ENCODE measurements at regions not wholly inside any gene's neighbourhood (a gene's known extent, or its start where the extent isn't known, plus 50 kb on each side); places are given as distances from the start of the nearest gene placed in this dataset.

DNA sequence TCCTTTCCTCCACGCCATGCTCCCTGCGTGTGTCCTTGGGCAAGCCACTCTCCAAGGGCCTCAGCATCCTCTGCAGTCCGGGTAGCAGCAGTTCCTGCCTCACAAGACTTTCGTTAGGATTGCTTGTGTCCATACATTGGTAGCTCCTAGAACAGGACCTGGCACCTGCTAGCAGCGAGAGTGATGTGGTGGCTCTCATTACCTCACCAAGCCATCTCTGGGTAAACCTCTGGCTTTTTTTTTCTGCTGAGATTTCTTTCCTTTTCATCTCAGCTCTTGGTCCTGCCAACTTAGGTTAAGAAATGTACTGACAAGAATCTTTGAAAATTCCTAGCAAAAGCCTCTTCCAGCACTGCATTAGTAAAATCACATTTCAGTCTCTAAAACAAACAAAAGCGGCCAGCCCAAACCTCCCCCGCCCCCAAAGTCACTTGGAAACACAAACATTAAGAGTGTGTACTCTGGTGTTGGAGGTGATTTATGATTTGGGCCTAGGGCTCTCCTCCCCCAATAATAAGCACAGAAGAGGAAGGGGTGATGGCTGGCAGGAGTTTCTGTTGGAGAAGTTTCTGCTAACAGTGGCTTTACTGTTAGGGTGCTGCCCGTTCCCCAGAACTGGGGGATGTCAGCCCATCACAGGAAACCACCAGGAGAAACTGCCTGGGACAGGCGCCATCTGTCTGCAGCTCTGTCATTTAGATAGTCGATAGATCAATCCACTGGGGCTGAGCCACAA, 199.2 kb downstream of the CD83 start:
- WGBS, 5 donors: 20 to 41% (median 38%) methylated on average over 9 to 10 of the region's 10 CpGs
- intact Hi-C loops (cut with DNase I; ENCODE audit: low total_unique reads): no loop called here
- H3K9me3 ChIP-seq: no peaks in the 10 kb centered on the region
- H3K27me3 ChIP-seq: no peaks in the 10 kb centered on the region
- DNase-seq: peak; percentile 61 to 74
- no peak for TF ChIP-seq POLR2A (IDR thresholded peaks at IDR 0.05)
- H3K4me1 ChIP-seq: peaks cover 0 to 23% (median 13%) of the 10 kb centered on the region in 4 donors
- peak overlapping the region in 3 of 5 donors; percentile 3 to 41 (median 11) for H3K27ac ChIP-seq
- no peaks in the 10 kb centered on the region for H3K36me3 ChIP-seq
- no peak overlapping the region for H3K4me3 ChIP-seq

DNA sequence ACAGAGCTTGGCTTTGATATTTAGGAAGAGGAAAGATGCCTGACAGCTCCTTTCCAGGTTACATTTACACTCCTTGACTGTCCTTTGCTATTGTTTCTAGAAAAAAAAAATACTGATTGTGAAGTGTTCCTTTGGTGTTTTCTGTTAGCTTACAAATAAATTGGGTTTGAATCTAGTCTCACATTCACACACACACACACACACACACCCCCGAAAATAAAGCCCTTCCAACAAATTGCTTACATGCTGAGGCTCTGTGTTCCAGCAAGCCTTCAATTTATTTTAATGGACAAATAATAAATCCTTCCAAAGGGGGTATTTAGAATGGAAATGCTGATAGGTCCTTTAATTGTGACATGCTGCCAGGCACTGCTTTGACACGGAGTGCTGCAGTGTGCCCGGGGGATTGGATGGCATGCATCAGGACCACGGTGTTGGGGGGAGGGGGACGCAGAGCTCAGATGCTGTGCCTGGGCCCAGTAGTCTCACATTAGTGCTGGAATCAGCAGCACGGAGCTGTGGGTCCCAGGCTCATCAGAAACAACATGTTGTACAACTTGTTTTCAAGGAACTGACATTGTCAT, 199.9 kb downstream of the CD83 start:
- Histone ChIP-seq H3K27me3 (no peaks in the 10 kb centered on the region), H3K4me3 (no peak overlapping the region), H3K27ac (no peak overlapping the region), H3K36me3 (no peaks in the 10 kb centered on the region), H3K4me1 (peaks cover 0 to 23% (median 13%) of the 10 kb centered on the region in 4 donors), H3K9me3 (no peaks in the 10 kb centered on the region)
- intact Hi-C loops (cut with DNase I; ENCODE audit: low total_unique reads): no loop called here
- 60 to 72% (median 63%) methylated on average over 6 of the region's 6 CpGs for WGBS, 5 donors
- TF ChIP-seq EP300 (IDR thresholded peaks at IDR 0.05): no peak
- TF ChIP-seq, protein P1, sequence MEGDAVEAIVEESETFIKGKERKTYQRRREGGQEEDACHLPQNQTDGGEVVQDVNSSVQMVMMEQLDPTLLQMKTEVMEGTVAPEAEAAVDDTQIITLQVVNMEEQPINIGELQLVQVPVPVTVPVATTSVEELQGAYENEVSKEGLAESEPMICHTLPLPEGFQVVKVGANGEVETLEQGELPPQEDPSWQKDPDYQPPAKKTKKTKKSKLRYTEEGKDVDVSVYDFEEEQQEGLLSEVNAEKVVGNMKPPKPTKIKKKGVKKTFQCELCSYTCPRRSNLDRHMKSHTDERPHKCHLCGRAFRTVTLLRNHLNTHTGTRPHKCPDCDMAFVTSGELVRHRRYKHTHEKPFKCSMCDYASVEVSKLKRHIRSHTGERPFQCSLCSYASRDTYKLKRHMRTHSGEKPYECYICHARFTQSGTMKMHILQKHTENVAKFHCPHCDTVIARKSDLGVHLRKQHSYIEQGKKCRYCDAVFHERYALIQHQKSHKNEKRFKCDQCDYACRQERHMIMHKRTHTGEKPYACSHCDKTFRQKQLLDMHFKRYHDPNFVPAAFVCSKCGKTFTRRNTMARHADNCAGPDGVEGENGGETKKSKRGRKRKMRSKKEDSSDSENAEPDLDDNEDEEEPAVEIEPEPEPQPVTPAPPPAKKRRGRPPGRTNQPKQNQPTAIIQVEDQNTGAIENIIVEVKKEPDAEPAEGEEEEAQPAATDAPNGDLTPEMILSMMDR (IDR thresholded peaks at IDR 0.05): no peak
- TF ChIP-seq POLR2A (IDR thresholded peaks at IDR 0.05): no peak
- no peak for TF ChIP-seq POLR2AphosphoS5 (IDR thresholded peaks at IDR 0.05)
- no peak for DNase-seq

DNA sequence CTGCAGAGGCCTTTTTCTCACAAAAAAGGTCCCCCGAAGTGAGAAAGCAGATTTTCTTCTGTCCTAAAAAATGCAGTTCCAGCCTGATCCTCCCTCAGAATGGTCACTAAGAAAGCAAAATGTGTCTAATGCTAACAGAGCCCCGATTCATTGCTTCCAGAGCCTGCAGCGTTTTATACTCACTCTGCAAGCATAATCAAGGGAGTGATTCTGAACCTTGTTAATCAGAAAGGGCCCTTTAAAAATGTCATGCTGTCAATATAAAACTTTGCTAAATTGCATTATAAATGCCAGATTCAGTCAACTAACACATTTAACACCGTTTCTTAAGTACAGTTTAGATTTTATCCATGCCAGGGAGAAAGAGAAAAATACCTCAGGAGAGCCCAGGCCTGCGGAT, 202.8 kb downstream of the CD83 start:
- no peak overlapping the region for H3K27ac ChIP-seq
- H3K4me3 ChIP-seq: no peak overlapping the region
- H3K4me1 ChIP-seq: peaks cover 0 to 23% (median 13%) of the 10 kb centered on the region in 4 donors
- TF ChIP-seq POLR2A (IDR thresholded peaks at IDR 0.05): no peak
- TF ChIP-seq EP300 (IDR thresholded peaks at IDR 0.05): no peak
- TF ChIP-seq, protein P1 (IDR thresholded peaks at IDR 0.05): no peak
- no peak for TF ChIP-seq POLR2AphosphoS5 (IDR thresholded peaks at IDR 0.05)
- H3K27me3 ChIP-seq: no peaks in the 10 kb centered on the region
- intact Hi-C loops (cut with DNase I; ENCODE audit: low total_unique reads): no loop called here
- 85 to 89% (median 86%) methylated on average over 5 of the region's 5 CpGs for WGBS, 5 donors
- H3K9me3 ChIP-seq: no peaks in the 10 kb centered on the region
- no peak for DNase-seq
- no peaks in the 10 kb centered on the region for H3K36me3 ChIP-seq

DNA sequence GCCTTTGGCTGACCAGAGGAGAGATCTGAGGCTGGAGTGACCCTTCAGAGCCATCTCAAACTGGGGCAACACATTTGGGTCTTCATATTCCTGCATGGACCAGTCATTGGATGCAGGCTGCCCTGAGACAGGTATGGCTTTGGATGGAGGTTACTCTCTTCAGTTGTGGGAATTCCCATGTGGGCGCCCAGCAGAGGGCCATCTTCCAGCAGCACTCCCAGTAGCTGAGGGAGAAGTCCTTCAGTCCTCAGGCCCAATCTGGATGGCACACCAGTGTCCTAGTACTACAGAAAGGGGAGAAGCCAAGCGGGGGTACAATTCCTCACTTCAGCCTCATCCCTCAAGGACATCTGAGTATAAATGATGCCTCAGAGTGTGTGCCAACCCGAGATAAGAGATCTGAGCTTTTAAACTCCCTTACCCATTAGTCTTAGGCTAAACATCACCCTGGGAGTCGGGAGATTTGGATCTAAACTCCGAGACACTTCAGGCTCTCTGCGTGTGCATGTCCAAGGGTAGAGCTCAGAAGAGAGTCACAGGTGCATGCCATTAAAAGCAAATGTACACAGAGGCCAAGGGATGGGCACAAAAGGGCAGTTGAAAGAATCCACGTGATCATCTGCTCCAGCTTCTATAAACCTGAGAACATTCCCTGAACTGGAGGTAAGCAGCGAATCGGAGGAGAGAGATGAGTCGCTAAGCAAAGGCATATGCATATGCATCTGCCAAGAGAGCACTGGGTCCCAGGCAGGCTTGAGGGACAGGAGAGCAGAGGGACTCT, 204.6 kb downstream of the CD83 start:
- Histone ChIP-seq H3K27me3 (no peaks in the 10 kb centered on the region), H3K27ac (no peak overlapping the region), H3K4me3 (no peak overlapping the region), H3K9me3 (no peaks in the 10 kb centered on the region), H3K36me3 (no peaks in the 10 kb centered on the region), H3K4me1 (peaks cover 0 to 7% (median under 1%) of the 10 kb centered on the region in 4 donors)
- intact Hi-C loops (cut with DNase I; ENCODE audit: low total_unique reads): no loop called here
- no peak for TF ChIP-seq POLR2A (IDR thresholded peaks at IDR 0.05)
- TF ChIP-seq EP300 (IDR thresholded peaks at IDR 0.05): no peak
- no peak for TF ChIP-seq POLR2AphosphoS5 (IDR thresholded peaks at IDR 0.05)
- TF ChIP-seq, protein P1 (IDR thresholded peaks at IDR 0.05): no peak
- no peak for DNase-seq
- WGBS, 5 donors: 89 to 93% (median 91%) methylated on average over 9 to 10 of the region's 10 CpGs
